Stimulated activated CD4-positive, alpha-beta T cell treated with anti-CD3 and anti-CD28 coated beads, Interleukin-4, amount 100 ng/mL, for 48 hours (primary cell): ENCODE measurements at regions not wholly inside any gene's neighbourhood (a gene's known extent, or its start where the extent isn't known, plus 50 kb on each side); places are given as distances from the start of the nearest gene placed in this dataset.
"Not testable (repeated sequence)": the region's sequence is repeated elsewhere in the genome, so short reads cannot be mapped to it uniquely, and the experiment has no call there.

Source experiments
- DNase-seq, 2 donors: peaks; one replicate each; pipeline ENCODE4 v3.0.0-alpha.2; 2020; ENCODE audit warnings: low read depth in 2 of 2

DNA sequence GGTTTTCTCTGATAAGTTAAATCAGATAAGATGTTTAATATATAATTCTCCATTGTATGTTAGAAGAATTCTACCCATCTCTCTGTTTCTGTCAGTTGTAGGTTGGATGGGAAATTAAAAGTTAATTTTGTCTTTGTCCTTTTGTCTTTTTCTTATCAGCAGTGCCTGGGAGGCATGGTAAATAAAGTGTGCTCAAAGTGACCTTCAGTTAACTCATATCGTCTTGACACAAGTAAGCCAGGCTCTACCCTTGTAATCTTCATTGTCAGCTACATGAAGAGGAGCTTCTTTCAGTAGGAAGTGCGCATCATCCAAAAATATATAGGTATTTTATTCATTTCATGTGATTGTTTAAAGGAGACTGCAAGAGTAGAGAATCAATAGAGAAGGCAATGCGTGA lies 138.9 kb upstream of the NRIP1 start:
- DNase-seq, result no peak

DNA sequence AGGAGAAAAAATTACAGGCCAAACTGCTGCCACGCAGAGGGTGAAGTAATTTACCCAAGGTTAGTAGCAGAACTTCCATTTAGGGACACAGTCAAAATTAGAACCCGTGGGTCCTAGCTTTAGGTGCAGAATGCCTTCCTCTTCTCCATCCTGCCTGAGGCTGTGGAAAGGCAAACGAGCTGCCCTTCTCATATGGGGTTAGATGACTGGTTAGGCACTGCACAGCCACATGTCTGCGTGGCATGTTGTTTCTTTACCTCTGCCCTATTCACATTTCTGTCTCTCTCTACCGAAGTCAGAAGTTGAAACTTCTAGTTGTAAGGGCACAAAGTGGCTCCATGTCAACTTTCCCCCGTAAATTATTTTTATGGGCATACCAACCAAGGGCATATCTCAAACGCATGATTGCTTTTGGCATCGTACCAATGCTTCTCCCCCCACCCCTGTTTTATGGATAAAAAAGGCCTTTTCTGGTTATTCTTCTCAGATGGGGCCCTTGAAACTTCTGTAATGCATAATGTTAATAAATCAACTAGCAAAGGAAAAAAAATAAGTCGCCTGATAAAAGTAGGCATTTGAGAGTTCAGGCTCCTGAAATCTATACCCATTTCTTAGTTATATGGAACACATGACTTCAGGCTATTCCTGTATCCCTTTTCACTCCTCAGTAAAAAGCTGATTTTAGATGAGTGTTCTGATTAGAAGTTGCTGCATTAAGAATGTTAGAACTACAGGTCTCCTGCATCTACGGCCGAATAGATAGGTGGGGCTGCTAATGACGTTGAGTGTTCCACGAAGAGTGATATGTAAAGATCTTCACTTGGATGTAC lies 139.6 kb upstream of the NRIP1 start:
- DNase-seq, result no peak

DNA sequence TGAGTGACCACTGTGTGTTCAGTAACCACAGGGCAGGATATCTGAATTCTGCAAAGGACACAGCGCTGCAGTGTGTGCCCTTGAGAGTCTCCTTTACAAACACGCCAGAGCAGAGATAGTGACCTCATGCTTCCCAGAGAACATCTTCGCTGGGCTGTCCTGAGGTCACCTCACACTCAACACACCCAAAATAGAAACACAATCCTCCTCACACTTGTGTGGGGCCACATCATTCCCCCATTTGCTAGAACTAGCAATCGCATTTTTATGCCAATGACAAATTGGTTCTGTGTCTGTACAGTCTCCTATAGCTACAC lies 140.1 kb upstream of the NRIP1 start:
- DNase-seq, result no peak

DNA sequence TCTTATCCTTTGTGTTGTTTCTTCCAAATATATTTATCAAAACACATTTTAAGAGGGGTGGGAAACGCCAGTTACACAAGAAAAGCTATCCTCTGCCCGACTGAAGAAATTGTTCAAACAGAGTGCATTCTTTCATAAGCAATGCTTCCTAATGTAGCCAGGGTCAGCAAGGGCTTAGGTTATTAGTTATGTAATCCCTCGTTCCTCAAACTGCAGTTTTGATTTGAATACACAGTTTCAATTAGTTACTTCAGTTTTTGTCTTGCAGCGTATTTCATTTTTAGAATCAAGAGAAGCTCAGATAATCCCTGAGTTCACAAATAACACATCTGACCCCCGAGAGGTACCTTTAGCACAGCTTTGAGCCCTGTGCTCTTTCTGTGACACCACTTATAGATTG lies 141.7 kb upstream of the NRIP1 start:
- no peak for DNase-seq

DNA sequence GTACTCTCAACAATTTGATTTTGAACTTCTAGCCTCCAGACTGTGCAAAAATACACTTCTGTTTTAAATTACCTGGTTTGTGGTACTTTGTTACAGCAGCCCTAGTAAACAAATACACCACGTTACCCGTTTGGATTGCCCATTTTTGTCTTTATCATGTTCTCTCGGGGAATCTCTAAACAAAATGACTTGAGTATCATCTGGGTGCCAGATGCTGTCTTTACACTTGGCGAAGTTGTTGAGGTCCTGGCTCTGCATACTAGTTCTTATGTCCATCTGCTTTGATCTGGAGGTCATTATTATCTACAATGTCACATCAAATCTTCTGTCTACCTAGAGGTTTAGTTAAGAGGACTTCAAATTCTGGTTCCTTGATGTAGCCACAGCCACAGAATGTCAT lies 142.4 kb upstream of the NRIP1 start:
- DNase-seq, result no peak

DNA sequence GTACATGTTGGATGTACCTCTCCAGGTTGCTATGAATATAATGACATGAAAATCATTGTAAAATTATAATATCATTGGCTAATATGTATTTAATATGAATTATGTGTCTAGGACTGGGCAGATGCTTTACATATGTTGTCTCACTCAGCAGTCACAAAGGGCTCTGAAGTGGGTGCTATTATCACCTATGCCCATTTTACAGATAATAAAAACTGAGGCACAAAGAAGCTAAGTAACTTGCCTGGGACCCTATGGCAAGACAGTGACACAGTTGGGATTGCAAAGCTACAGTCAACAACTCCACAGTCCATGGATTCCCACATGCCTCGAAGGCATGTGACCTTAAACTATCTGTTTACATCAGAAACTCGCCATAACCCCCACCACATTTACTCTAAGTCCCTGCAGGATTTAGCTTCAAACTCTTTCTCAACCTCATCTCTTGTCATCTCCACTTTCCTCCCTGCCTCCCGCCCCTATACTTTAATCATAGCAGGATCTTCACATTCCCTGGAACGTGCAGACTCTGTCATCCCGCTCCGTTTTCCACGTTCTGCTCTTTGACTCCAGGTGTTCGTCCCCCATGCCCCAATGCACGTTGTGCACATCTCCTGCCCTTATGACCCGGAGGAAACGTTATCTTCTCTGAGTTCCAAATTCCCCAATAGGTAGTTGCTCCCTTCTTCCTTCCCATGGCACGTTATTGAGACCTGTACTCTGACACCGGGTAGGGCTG lies 143.0 kb upstream of the NRIP1 start:
- DNase-seq, result no peak

DNA sequence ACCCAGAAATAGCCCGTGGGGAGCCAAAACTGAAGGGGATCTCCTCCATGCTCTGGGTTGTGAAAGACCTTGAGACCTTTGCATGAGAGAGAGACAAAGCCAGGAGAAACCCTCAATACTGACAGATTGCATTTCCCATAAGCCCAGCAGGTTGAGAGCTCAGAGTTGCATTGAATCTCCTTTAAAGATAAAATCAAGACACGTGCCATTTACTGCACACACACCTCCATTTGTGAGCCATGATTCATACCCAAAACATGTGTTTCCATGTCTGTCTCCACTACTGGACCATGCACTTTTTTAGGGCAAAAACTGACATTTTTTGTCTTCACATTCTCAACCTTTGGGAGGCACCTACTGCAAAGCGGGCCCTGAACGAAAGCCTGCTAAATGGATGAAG lies 144.0 kb upstream of the NRIP1 start:
- DNase-seq, result no peak

DNA sequence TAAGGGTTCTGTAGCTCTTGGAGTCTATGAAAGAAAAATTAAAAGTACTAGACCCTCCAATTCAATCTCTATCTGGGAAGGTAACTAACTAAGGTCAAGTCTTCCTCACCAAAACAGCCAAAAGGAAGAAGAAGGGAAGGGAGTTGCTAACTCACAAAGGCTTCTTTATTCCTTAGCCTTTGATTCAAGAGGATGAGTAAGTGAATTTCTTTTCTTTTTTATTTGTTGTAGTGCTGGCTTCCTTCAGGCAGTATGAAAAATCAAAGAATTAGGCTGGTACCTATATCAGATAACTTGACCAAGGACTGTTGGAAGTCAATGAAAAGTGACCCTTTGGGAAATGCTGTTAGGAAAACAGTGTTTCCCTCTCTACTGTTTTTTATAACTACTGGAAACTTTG lies 144.4 kb upstream of the NRIP1 start:
- no peak for DNase-seq

DNA sequence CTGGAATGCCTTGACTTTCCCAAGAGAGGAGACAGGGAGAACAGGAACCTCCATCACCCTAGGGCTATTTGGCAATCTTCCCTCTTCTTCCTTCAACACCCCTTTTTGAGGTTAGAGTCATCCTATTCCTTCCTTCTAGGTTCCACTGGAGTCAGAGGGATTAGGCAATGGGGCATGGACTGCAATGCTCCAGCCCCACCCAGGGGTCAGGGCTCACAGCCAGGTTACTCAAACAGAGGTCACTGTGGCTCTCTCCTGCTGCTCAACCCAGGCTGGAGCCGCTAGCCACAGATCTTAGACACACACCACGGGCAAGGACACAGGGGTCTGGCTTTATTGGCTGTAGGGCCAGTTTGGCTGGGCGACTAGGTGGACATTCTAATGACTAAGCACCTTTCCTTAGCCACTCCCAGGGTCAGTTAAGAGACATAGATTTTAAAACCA lies 145.5 kb upstream of the NRIP1 start:
- DNase-seq, result no peak

DNA sequence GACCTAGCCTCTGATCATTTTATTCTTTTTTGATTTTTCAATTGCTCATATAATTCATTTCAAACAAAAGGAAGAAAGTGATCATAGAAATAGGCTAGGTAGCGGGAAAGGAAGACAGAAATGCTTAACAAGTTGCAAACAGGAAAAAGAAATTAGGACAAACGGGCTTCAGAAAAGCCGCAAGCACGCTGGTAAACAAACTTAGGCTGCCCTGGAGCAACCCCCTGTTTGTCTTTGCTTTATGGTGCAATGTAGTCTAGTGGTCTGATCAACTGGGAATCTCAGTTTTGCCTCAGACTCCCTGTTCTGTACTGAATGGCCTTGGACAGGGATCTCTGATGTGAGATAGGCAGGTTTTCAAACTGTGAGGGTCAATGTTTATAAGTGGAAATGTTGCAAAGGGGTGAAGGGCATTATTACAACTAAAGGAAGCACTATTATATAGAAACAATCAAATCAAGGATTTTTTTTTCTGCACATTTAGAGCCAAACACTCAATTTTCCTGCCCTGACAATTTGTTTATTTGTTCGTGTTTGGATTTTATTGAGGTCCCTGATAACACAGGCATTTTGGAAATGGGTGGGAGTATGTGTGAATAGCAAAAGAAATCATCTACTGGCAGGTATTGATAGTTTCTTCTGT lies 146.8 kb upstream of the NRIP1 start:
- no peak for DNase-seq

DNA sequence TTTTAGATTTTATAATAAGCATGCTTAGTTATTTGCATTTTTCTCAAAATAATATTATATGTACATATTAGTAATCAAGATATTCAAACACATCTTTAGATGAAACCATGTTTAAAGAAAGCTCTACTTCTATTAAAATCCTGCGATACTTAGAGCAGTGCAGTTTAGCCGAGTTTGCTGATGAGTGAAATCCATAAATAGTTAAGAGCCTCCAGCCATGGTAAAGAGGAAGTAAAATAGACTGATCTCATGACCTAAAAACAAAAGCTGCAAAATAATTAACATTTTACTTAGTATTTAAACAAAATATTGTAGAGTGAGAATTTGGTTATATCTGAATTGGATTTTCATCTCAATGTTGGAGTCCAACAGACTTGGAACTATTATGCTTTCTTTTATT lies 147.4 kb upstream of the NRIP1 start:
- DNase-seq, result no peak

DNA sequence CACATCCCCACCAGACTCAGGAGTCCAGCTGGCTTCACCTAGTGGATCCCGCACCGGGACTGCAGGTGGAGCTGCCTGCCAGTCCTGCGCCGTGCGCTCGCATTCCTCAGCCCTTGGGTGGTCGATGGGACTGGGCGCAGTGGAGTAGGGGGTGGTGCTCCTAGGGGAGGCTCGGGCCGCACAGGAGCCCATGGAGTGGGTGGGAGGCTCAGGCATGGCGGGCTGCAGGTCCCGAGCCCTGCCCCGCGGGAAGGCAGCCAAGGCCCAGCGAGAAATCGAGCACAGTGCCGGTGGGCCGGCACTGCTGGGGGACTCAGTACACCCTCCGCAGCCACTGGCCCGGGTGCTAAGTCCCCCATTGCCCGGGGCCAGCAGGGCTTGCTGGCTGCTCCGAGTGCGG lies 153.7 kb upstream of the NRIP1 start:
- DNase-seq, result not testable (repeated sequence)

DNA sequence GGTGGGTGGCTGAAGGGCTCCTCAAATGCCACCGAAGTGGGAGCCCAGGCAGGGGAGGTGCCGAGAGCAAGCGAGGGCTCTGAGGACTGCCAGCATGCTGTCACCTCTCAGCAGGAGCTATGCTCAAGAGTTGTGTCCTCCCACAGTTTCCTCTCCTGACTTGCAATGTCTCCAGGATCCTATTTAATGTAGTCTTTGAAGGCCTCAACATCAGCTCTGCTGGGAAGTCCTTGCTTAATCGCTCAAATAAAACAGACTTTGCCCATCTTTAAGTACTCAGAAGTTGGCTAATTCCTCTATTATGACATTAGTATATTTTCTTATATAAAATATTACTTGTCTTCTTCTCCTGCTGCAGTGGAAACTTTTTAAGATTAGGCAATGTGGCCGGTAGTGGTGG lies 154.2 kb upstream of the NRIP1 start:
- DNase-seq, result no peak

DNA sequence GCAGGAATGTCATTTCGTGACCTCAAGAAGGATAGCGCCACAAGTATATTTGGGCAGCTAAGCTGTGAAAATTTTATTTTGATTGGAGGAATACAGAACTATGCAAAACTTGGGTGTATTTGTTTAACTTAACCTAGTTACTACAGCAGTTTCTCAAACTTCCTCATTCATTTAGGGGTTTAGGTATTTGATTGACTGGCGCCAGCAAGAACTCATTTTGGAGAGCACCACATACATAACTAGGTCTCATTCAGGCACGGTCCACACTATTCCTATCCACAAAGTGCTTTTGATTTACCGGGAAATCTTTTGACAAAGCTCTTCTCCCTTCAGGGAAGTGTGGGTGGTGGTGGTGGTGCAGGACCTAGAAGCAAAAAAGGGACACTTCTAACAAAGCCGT lies 155.1 kb upstream of the NRIP1 start:
- no peak for DNase-seq

DNA sequence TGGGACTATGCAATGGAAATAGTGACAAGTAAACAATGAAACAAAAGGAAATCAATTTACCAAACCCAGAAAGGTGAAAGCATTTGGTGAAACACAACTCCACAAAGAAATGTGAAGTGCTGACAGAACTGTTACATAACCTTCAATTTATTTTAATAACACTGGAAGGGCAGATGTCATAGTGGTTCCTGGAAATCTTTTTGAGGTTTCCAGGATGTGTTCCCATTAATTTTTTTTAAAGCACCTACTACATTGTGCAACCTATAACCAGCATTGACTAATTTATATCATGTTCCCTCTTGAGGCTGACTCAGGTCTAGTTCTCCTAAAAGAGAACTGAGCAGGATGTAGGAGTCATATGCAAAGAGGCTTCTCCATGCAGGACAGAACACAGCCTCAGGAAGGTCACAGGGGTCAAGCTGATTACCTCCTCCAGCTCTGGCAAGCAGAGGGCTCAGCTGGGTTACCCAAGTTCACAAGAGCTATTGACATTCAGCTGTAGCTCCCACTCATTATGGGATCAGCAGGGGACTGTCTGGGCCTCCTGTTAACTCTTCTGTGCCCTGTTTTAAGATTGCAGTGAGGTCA lies 157.1 kb upstream of the NRIP1 start:
- no peak for DNase-seq

DNA sequence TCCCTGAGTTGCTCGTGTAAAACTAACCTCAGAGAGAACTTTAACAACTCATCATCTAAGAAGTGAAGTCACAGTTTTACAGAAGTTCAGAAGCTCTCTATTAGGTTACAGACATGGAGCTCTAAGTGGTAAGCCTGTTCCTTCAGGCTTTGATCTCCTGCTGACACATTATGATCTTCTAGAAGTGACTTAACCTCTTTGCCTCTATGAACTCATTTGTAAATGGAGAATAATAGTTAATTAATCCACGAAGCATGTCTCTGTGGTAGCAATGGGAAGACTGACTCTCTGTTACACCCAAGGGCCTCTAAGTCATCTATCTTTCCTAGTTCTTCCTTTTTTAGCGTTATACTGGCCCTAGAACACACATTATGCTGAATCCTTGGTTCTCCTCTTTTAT lies 157.9 kb upstream of the NRIP1 start:
- DNase-seq, result no peak

DNA sequence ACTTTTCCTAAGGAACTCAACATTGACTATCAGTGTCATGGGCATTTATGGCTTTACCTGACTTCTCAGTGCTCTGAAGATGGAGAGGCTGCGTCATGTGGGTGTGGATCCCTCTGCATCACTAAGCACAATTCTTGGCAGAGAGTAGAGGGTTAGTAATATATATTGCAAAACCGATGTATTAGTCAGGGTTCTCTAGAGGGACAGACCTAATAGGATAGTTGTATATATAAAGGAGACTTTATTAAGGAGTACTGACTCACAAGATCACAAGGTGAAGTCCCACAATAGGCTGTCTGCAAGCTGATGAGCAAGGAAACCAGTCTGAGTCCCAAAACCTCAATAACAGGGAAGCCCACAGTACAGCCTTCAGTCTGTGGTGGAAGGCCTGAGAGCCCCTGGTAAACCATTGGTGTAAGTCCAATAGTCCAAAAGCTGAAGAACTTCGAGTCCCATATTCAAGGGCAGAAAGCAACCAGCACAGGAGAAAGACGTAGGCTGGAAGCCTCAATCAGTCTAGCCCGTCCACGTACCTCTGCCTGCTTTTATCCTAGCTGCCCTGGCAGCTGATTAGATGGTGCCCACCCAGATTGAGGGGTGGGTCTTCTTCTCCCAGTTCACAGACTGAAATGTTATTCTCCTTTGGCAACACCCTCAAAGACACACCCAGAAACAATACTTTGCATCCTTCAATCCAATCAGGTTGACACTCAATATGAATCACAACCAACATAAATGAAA lies 159.7 kb upstream of the NRIP1 start:
- DNase-seq, result no peak

DNA sequence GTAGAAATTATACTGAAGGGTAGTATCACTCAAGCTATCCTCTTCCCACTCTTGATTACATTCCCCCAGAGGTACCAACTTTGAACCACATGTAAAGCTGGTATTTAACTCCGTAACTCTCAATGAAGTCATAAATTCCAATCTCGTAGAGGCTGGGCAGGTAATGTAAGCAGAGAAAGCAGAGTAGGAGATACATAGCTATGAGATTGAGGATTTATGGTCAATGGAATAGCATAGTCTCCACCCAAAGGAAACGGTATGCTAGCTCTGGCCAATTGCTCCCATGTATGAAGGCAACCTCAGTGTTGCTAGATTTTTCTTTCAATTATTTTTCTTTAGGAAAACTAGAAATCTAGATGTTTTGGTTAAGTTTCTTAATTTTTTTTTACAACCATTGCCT lies 163.1 kb upstream of the NRIP1 start:
- no peak for DNase-seq

DNA sequence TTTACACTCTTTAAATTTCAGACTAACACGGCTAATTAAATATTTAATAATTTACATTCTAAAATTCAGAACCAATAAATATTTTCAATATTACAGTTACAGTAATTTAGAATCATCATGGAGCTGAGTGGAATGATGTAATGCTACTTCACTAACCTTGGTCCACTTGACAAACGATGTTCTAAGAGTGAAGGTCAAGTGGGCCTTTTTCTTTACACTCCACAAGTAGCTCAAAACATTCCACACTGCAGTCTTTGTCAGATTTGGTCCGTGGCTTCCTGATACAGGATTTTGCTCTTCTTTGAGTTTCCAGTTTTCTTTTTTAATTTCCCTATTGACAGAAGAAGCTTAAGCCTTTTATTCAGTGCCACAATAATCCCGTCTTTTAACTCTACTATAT lies 164.6 kb upstream of the NRIP1 start:
- DNase-seq, result no peak

DNA sequence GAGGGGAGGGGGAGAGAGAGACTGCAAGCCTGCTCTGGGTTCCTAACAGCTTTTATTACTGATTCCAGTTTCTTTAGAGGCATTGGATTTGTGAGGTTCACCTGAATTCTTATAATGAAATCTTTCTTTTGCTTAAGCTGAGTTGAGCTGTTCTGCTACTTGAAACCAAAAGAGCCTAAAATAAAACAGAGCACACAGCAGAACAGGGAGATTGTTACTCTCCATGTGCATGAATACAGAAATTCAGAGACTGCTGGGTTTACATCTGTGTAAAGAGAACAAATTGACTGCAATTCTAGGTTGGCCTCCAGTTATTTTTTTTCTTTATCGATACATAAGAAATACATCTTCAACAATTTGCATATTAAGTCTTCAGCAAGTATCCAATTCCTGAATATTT lies 168.8 kb upstream of the NRIP1 start:
- no peak for DNase-seq

DNA sequence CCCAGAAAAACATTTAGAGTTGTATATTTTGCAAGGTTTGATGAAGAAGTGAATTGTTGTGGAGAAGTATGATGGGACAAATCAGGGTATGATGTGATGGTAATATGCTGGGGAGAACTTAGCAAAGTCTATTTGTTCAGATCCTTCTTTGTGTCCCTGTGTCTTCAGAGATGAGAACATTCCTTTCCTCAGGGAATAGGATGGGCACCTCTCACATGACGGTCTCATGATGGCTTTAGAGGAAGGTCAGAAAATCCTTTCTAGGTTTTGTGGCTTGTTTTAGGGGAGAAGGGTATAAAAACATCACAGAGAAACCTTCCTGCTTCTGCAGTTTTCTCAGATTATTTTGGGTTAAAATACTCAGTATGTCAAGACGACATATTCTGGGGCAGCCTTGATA lies 171.3 kb upstream of the NRIP1 start:
- DNase-seq, result no peak

DNA sequence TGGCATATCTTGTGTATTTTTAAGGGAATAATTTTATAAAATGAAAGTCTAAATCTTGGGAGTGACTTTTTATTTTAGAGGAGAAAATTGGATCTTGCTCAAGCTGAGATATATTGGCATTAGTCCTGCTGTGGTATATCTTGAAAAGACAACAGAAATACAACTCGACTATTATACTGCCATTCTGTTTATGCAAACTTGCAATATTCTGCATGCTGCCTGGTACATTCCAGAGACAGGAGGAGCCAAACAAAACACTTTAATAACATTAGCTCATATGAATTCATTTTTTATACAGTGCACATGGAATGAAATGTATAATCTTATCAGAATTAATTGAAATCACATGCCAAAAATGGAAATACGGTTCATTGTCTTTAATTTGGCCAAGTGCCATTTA lies 176.0 kb upstream of the NRIP1 start:
- no peak for DNase-seq
